Glutamatergic neuron (in vitro differentiated cells): ENCODE measurements at regions not wholly inside any gene's neighbourhood (a gene's known extent, or its start where the extent isn't known, plus 50 kb on each side); places are given as distances from the start of the nearest gene placed in this dataset.

ENCODE experiments used
- DNase-seq: peaks from one replicate; pipeline ENCODE4 v3.0.0; 2022
- H3K27ac Mint-ChIP-seq: one replicate; pipeline ENCODE4 v1.8.0; 2020; ENCODE audit warnings: mild to moderate bottlenecking, mixed read lengths, inconsistent platforms; ENCODE audit not compliant: unreplicated experiment
- H3K27me3 Mint-ChIP-seq: one replicate; pipeline ENCODE4 v1.8.0; 2020; ENCODE audit warnings: mild to moderate bottlenecking, moderate library complexity, mixed read lengths, inconsistent platforms; ENCODE audit not compliant: unreplicated experiment
- H3K36me3 Mint-ChIP-seq: one replicate; pipeline ENCODE4 v1.8.0; 2020; ENCODE audit warnings: mild to moderate bottlenecking, mixed read lengths, inconsistent platforms; ENCODE audit not compliant: unreplicated experiment
- H3K4me1 Mint-ChIP-seq: one replicate; pipeline ENCODE4 v1.8.0; 2020; ENCODE audit warnings: mild to moderate bottlenecking, low read depth, mixed read lengths, inconsistent platforms; ENCODE audit not compliant: unreplicated experiment
- H3K4me3 Mint-ChIP-seq: one replicate; pipeline ENCODE4 v1.8.0; 2020; ENCODE audit warnings: mild to moderate bottlenecking, mixed read lengths, inconsistent platforms; ENCODE audit not compliant: unreplicated experiment
- H3K9me3 Mint-ChIP-seq: one replicate; pipeline ENCODE4 v1.8.0; 2020; ENCODE audit warnings: mild to moderate bottlenecking, moderate library complexity, mixed read lengths, inconsistent platforms; ENCODE audit not compliant: unreplicated experiment
- TF ChIP-seq, protein P1 (sequence below): fragments of 200-600 bp; sonication (generic); IDR thresholded peaks from one replicate; pipeline ENCODE4 v1.5.0; 2021; ENCODE audit not compliant: partially characterized antibody, unreplicated experiment

DNA sequence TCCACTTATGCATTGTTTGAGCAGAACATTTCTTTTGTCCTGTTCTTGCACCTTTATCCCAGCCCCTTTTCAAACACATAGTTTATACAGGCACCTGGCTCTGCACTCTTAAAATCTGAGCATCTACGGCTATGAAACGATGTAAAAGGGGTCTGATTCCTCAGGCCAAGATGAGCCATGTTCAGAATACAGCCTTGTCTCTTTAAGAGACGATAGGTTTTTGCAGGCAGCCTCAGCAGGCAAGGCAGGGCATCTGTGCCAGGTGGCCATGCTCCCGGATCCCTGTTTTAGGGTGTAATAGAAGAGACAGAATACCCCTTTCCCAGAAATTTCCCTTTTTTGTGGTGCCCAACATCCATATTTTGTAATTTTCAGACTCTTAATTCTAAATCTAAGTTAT lies 89.1 kb upstream of the NFIB start:
- Mint-ChIP-seq H3K4me3 (no peak overlapping the region), H3K9me3 (no peaks in the 10 kb centered on the region), H3K27me3 (no peaks in the 10 kb centered on the region), H3K4me1 (peaks cover 18% of the 10 kb centered on the region), H3K27ac (no peak overlapping the region), H3K36me3 (no peaks in the 10 kb centered on the region)
- TF ChIP-seq, protein P1, sequence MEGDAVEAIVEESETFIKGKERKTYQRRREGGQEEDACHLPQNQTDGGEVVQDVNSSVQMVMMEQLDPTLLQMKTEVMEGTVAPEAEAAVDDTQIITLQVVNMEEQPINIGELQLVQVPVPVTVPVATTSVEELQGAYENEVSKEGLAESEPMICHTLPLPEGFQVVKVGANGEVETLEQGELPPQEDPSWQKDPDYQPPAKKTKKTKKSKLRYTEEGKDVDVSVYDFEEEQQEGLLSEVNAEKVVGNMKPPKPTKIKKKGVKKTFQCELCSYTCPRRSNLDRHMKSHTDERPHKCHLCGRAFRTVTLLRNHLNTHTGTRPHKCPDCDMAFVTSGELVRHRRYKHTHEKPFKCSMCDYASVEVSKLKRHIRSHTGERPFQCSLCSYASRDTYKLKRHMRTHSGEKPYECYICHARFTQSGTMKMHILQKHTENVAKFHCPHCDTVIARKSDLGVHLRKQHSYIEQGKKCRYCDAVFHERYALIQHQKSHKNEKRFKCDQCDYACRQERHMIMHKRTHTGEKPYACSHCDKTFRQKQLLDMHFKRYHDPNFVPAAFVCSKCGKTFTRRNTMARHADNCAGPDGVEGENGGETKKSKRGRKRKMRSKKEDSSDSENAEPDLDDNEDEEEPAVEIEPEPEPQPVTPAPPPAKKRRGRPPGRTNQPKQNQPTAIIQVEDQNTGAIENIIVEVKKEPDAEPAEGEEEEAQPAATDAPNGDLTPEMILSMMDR, result no peak
- DNase-seq, result no peak

DNA sequence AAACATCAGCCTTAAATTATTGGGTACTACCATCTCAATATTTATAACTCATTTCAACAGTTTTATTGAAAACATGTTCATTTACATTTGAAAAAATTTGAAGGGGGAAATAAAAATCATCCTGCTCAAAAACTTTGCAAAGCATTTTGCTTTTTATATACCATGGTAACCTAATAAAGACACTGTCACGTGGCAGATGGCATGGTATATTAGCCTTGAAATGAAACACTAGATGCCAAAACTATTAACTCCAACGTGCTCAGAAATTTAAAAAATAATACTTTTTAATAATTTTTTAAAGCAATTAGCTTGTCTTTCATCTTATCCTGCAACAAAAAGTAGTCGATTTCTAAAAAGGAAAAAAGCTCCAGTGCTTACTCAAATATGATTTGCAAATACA lies 88.6 kb upstream of the NFIB start:
- DNase-seq, result no peak
- no peaks in the 10 kb centered on the region for H3K36me3 Mint-ChIP-seq
- TF ChIP-seq, protein P1, result no peak
- H3K27ac Mint-ChIP-seq, result no peak overlapping the region
- no peaks in the 10 kb centered on the region for H3K9me3 Mint-ChIP-seq
- H3K27me3 Mint-ChIP-seq, result no peaks in the 10 kb centered on the region
- peaks cover 18% of the 10 kb centered on the region for H3K4me1 Mint-ChIP-seq
- no peak overlapping the region for H3K4me3 Mint-ChIP-seq

DNA sequence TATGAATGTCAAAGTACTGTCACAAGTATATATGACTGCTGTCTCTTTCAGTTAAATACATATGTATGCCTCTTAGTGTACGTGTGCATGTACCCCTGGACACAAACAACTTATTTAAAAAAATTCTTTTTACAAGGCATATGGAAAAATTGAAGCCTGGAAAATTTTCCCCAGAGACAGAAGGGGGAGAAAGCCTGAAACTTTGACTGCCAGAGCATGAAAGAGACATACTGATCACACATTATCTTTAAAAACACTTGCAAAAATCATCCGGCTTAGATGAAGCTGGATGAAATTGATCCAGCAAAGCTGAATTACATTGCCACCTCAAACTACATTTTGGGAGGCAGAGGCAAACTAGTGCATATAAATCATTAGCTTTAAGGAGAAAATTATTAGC lies 88.0 kb upstream of the NFIB start:
- H3K9me3 Mint-ChIP-seq, result no peaks in the 10 kb centered on the region
- H3K4me1 Mint-ChIP-seq, result peaks cover 18% of the 10 kb centered on the region
- no peaks in the 10 kb centered on the region for H3K27me3 Mint-ChIP-seq
- no peak overlapping the region for H3K4me3 Mint-ChIP-seq
- no peak overlapping the region for H3K27ac Mint-ChIP-seq
- no peaks in the 10 kb centered on the region for H3K36me3 Mint-ChIP-seq
- TF ChIP-seq, protein P1, result no peak
- no peak for DNase-seq

DNA sequence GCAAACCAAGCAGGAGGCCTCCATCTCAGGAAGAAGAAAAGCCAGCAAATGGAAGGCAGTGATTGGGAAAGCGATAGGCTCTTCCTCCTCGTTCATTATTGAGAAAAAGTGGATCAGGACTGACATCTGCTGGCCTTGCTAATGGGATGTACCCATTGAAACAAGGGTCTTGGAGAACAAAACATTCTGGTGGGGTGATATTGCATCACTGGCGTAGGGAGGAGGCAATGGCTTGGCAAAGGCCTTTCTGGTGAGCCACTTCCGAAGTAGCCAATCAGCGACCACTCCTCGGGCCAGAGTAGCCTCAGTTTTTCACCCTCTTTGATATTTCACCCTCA lies 86.7 kb upstream of the NFIB start:
- Mint-ChIP-seq H3K27ac (no peak overlapping the region), H3K27me3 (no peaks in the 10 kb centered on the region), H3K4me3 (no peak overlapping the region), H3K36me3 (no peaks in the 10 kb centered on the region), H3K4me1 (peaks cover 24% of the 10 kb centered on the region), H3K9me3 (no peaks in the 10 kb centered on the region)
- peak; percentile 19 for DNase-seq
- TF ChIP-seq, protein P1, result no peak

DNA sequence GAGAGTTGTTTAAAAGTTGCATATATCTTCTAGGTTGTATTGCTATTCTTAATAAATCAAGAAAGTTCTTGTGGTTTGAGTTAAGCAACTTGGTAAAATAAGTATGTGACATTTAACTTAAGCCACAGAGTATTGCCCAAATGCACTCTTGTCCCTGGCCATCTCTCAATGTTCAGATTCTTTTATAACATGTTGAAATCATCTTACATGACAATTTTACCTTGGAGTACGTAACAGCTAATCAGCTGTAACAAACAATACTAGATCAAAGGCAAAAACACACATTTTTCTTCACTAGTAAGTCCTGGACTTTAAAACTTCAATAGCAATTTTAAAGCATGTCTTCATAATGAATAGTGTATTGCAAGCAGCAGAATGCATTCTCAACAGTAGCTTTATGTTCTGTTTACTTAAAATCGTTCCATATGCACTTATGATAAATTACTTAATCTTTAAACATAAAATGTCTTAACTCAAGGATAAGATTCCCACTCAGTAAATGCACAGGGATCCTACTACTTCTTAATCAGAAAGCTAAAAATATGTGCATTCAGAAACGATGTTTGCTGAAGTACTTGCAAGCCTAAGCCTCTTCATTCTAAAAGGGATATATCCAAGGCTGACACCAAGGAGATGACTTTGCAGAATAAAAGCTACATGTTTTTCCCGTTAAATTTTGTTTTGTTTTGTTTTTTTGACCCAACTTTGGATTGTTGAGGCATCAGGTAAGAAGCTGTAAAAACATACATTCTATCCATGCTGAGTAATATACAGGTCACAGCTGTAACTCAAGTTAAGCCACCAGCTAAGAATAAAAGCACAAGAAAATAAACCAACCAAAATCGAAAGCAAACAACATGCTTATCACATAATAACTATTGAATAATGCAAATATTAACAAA lies 86.1 kb upstream of the NFIB start:
- Mint-ChIP-seq H3K4me3 (no peak overlapping the region), H3K9me3 (no peaks in the 10 kb centered on the region)

More for the DNA sequence above, 86.1 kb upstream of the NFIB start:
- no peak for DNase-seq
- Mint-ChIP-seq H3K4me1 (peaks cover 27% of the 10 kb centered on the region), H3K36me3 (no peaks in the 10 kb centered on the region), H3K27ac (no peak overlapping the region), H3K27me3 (peaks cover under 1% of the 10 kb centered on the region)
- TF ChIP-seq, protein P1, result no peak
